HCEC 1CT (cell line): ENCODE measurements at regions not wholly inside any gene's neighbourhood (a gene's known extent, or its start where the extent isn't known, plus 50 kb on each side); places are given as distances from the start of the nearest gene placed in this dataset.
"Not testable (repeated sequence)": the region's sequence is repeated elsewhere in the genome, so short reads cannot be mapped to it uniquely, and the experiment has no call there.

ENCODE experiments used
- DNase-seq: peaks from one replicate; pipeline ENCODE4 v3.0.0-alpha.2; 2017

GRCh38 chr11:90589735-90590134, 366.9 kb upstream of the CHORDC1 start:
- DNase-seq = no peak

DNA sequence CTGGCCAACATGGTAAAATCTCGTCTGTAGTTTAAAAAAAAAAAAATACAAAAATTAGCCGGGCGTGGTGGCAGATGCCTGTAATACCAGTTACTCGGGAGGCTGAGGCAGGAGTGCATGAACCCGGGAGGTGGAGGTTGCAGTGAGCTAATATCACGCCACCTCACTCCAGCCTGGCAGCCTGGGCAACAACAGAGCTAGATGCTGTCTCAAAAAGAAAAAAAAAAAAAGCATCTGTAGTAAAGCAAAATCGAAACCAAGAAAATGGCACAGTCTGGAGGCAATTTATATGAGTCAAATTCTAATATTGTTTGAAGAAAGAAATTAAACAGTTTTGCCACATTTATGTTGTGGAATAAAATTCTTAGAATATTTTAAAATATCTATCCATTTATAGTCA, 365.0 kb upstream of the CHORDC1 start:
- no peak for DNase-seq

GRCh38 chr11:90585491-90585890, 362.6 kb upstream of the CHORDC1 start:
- no peak for DNase-seq

DNA sequence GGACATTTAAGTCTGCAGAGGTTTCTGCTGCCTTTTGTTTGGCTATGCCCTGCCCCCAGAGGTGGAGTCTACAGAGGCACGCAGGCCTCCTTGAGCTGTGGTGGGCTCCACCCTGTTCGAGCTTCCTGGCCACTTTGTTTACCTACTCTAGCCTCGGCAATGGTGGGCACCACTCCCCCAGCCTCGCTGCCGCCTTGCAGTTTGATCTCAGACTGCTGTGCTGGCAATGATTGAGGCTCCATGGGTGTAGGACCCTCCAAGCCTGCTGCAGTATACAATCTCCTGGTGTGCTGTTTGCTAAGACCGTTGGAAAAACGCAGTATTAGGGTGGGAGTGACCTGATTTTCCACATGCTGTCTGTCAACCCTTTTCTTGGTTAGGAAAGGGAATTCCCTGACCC, 360.1 kb upstream of the CHORDC1 start:
- DNase-seq = not testable (repeated sequence)

DNA sequence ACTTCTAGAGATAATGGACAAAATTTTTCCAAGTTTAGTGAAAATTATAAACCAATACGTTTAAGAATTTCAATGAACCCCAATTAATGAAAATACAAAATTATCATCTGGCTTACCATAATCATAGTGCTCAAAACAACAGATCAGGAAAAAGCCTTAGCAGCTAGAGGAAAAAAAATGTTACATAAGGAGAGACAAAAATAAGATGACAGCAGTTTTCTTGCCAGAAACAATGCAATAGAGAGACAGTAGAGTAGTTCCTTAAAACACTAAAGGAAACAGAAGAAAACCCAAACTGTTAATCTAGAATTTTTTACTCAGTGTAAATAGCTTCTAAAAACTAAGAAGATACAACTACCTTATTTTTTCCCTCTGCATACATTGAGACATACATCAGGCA, 341.7 kb upstream of the CHORDC1 start:
- DNase-seq = no peak

DNA sequence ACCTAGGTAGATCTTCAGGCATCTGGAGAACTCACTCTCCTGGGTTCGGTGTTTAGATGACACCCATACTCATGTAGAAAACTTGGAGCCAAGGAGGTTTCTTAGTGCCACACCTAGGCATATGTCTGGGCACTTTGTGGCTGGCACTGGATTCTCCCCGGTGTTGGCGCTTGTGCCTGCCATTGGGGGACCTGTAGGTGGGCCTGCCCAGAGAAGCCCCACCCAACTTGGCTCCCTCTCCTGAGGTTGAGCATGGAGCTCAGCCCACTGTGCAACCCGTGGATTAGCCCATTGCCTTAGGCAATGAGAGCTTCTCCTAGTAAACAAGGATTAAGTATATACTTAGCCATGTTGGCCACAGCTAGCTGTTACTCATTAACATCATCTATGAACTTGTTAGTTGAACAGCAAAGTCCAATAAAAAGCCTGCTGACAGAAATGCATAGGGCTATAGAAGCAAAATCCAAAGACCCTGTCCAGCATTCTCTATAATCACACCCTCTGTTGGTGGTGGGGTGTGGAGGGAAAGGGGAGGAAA, 335.5 kb upstream of the CHORDC1 start:
- DNase-seq = no peak

- DNase-seq = no peak
These were observed 333.8 kb upstream of the CHORDC1 start for GRCh38 chr11:90556606-90557005.

GRCh38 chr11:90556026-90556425, 333.2 kb upstream of the CHORDC1 start:
- DNase-seq = no peak

- no peak for DNase-seq
These were observed 332.6 kb upstream of the CHORDC1 start for GRCh38 chr11:90555477-90555876.

DNA sequence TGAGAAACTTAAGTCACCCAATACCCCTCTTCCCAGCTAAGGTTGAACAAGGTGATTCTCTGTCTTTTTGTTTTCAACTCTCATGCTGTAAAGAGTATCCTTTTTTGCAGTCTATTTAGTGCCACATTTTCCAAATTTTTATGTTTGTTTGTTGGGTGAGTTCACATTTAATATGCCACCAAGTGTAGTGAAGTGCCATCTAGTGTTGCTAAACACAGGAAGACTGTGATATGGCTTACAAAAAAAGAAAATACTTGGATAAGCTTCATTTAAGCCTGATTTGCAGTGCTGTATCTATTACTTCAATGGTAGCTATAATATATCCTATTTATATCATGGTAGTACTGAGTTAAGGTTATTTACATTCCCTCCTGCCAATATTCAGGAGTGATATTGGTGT, 319.2 kb upstream of the CHORDC1 start:
- DNase-seq = no peak

GRCh38 chr11:90536301-90536700, 313.5 kb upstream of the CHORDC1 start:
- DNase-seq = no peak

DNA sequence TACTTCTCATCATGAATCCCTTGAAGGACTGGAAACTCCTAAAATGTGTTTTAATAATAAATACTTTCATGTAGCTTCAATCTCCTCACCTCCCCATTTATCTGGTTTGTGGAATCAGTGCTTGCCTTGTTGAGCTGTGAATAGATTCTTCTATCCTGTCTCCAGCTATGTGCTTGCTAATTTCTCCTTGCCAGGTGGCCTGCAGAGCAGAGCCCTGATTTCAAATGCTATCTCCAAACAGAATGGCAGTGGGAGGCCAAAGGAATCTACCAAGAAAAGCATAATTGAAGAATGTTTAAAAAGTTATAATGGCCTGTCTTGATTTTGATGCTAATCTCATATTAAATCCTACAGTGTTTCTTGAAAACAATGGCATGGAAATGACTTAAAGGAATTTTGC, 309.3 kb upstream of the CHORDC1 start:
- no peak for DNase-seq

GRCh38 chr11:90531001-90531400, 308.2 kb upstream of the CHORDC1 start:
- DNase-seq = no peak

DNA sequence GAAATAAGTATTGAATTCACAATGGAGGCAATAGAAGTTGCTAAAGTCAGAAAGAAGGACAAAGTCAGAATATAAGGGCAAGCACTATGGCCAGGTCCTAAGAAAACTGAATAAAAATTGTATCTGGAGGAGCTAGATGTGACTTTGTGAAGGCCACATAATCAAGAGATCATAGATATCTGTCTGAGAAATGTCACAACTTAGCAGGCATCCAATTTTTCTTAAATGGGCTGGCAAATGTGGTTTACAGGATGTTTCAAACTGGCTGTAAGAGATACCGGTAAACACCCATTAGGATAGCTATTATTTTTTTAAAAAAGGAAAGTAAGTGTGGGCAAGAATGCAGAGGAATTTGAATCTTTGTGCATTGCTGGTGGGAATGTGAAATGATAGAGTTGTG, 303.1 kb upstream of the CHORDC1 start:
- DNase-seq = no peak

GRCh38 chr11:90512846-90513245, 290.0 kb upstream of the CHORDC1 start:
- DNase-seq = no peak

DNA sequence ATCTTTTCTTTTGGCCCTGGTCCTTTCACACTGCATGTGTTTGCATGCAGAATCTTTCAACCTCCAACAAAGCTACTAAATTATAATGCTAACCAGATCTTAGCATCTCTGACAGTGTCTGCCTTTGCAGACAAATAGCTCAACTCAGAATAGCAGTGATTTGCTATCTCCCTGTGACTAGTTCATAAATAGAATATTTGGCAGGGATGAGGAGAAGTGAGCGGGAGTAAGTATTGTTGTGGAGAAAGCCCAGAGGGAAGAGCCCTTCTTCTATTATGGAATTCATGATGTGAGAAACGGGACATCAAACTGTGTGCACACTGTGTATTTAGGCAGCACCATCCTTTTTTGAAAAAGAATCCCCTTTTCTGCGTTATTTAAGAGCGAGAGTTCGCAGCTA, 288.0 kb upstream of the CHORDC1 start:
- no peak for DNase-seq

DNA sequence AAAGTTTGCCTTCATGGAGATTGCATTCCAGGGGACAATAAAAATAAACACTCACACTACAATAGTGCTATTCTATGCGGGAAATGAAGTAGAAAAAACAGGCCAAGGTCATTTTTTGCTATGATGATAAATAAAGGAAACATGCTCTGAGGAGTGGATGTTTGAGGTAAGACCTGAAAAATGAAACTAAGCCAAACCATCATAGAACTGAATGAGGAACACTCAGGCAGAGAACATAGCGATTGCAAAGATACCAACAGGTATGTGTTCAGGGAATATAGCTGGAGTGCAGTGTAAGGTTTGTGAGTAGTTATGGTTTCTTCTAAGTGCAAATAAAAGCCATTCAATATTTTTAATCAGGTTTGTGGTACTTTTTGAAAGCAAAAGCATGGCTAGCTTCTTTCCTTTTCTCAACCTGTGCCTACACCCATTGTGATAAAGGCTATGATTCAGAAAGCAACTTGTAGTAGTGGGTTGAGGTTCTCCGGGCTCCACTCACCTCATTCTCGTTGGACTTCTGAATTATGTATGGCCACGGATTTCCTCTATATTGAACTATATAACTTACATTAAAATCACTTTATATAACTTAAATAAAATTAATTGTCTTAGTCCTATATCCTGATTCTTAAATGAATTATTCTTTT, 278.2 kb upstream of the CHORDC1 start:
- no peak for DNase-seq

GRCh38 chr11:90496722-90497121, 273.9 kb upstream of the CHORDC1 start:
- no peak for DNase-seq

DNA sequence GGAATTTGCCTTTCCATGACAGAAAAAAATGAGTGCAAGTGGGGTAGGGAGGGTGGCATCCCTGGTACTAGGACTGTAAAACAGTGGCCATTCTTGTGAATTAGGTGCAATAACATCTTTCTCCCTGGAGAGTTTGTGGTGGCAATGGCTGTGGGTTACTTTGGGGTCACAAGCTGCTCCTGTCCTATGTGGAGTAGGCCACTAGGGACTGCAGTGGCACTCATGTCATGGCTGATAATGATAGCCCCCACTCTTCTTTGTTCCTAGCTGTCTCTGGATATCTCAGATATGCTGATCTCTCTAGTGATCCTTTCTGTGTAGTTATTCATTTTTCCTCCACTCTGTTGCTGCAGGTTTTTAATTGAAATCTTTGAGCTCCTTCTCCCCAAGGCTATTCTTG, 270.5 kb upstream of the CHORDC1 start:
- no peak for DNase-seq

DNA sequence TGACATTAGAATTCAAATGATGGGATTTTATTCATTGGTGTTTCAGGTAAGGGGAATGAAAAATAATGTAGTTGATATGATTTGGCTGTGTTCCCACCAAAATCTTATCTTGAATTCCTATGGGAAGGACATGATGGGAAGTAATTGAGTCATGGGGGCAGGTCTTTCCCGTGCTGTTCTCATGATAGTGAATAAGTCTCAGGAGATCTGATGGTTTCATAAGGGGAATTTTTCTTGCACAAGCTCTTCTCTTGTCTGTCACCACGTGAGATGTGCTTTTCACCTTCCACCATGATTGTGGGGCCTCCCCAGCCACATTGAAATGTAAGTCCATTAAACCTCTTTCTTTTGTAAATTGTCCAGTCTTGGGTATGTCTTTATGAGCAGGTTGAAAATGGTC, 268.6 kb upstream of the CHORDC1 start:
- DNase-seq = no peak

DNA sequence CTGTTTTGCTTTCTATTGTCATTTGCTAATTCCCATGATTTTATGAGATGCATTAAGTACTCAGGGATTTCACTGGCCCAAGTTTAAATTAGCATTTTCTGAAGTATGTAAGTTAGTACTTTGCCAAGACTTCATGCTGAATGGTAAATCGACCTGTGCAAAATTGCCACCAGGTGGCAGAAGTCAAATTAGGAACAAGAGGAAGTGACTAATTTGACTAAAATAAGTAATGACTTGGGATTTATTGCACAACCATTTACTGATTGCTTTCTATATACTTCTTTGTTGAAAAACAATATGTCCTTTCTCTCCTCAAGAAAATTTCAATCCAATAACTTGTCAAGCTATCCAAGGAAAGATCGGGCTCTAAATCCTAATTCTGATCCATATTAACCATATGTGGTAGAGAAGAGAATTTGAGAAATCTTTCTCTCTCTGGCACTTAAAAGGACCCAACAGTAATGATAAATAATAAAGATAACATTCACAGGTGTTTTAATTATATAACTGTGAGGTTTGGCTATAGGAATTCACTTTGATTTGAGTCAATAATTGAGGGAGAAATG, 253.7 kb upstream of the CHORDC1 start:
- DNase-seq = no peak

DNA sequence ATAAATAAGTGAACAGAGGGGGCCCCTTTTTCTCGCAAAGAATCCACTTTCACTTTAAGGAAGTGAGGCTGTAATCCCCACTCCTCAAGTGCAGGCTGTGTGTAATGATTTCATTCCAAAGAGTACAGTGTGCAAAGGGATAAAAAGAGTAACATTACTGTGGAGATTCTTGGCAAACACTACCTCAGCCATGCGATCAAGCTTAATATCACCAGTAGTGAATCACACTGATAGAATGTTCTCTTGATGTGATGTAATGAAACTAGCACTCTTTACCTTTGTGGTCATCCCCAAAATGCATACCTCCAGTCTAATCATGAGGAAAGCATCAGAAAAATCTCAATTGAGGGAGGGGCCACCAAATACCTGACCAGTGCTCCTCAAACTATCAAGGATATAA, 246.1 kb upstream of the CHORDC1 start:
- DNase-seq = no peak

DNA sequence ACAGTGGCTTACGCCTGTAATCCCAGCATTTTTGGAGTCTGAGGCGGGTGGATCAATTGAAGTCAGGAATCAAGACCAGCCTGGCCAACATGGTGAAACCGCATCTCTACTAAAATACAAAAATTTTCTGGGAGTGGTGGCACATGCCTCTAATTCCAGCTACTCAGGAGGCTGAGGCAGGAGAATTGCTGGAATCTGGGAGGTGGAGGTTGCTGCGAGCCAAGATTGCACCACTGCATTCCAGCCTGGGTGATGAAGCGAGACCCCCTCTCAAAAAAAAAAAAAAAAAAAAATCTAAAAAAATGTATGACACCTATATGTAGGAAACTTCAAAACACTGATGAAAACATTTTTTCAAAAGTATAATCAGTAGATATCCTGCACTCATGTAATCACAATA, 242.7 kb upstream of the CHORDC1 start:
- DNase-seq = no peak

DNA sequence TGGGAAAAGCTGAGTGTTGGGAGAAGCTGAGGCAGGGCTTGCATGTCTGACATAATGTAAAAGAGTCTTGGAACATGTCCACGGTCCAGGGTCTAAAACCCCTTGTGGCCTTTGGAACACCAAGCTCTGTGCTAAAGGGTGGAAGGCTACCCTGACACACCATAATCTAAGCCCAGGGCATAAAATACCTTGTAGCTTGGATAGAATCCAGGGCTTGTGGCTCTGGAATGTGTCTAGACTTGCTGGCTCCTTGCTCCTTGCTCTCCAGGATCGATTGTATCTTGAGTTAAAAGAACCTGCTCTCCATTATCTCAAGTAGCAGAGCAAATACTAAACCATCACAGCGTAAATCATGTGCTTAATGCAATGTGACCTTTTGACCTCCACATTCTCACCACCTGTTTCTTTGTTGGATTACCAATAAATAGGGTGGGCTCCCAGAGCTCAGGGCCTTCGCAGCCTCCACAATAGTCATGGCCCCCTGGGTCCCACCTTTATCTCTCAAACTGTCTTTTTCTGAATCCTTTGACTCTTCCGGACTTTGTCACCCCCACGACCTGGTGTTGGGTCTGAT, 232.6 kb upstream of the CHORDC1 start:
- DNase-seq = not testable (repeated sequence)

DNA sequence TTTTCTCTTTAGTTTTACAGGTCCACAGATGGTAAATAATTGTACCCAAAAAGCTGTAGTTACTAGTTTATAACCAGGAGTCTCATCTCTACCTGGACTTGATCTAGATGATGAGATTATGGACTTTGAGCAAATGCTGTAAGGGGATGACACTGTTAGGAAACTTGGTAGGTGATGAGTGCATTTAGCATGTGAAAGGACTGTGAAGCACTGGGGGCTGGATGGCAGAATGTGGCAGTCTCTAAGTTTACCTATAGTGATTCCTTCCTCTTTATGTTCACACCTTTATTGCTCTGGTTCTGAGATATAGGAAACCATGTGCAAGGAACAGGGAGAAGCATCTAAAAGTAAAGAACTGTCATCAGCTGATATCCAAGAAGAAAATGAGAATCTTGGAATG, 230.7 kb upstream of the CHORDC1 start:
- DNase-seq = no peak
